Heart right ventricle (tissue), 16 donors: ENCODE measurements at regions not wholly inside any gene's neighbourhood (a gene's known extent, or its start where the extent isn't known, plus 50 kb on each side); places are given as distances from the start of the nearest gene placed in this dataset.

ENCODE experiments used
- ATAC-seq, 8 donors: fragments of 200-7000 bp; cut with Tn5 transposase; one replicate each; pipeline ENCODE4 v1.9.1; 2020; ENCODE audit warnings: mild to moderate bottlenecking in 8 of 8, moderate library complexity in 8 of 8, moderate number of reproducible peaks in 1 of 8
- DNase-seq, 2 donors: peaks; one replicate each; pipeline ENCODE4 v3.0.0-alpha.2; 2020
- H3K27ac ChIP-seq, 10 donors: fragments of 200-600 bp; sonication (generic) in 2 of 10; one replicate each; pipeline versions ENCODE4 v1.5.0 to v1.8.0; 2020 to 2022; ENCODE audit warnings: mild to moderate bottlenecking in 3 of 10
- H3K27me3 ChIP-seq, 7 donors: fragments of 200-600 bp; one replicate each; pipeline ENCODE4 v1.8.0; 2021 to 2022; ENCODE audit warnings: mild to moderate bottlenecking in 2 of 7
- H3K36me3 ChIP-seq, 9 donors: fragments of 200-600 bp; sonication (generic) in 1 of 9; one replicate each; pipeline versions ENCODE4 v1.5.0 to v1.8.0; 2020 to 2022; ENCODE audit warnings: mild to moderate bottlenecking in 2 of 9
- H3K4me1 ChIP-seq, 9 donors: fragments of 200-600 bp; sonication (generic) in 1 of 9; one replicate each; pipeline versions ENCODE4 v1.5.0 to v1.8.0; 2020 to 2022; ENCODE audit warnings: mild to moderate bottlenecking in 4 of 9
- H3K4me3 ChIP-seq, 10 donors: fragments of 200-600 bp; sonication (generic) in 2 of 10; one replicate each; pipeline versions ENCODE4 v1.5.0 to v1.8.0; 2020 to 2022; ENCODE audit warnings: mild to moderate bottlenecking in 7 of 10, moderate library complexity in 2 of 10
- H3K9me3 ChIP-seq, 11 donors: fragments of 200-600 bp in 10 of 11; sonication (generic) in 2 of 11; one replicate each; pipeline versions ENCODE4 v1.5.0 to v1.8.0; 2013 to 2022; ENCODE audit warnings: mild to moderate bottlenecking in 2 of 11, control low read depth in 1 of 11, moderate library complexity in 1 of 11
- WGBS, 2 donors: extraction: QIAGEN DNeasy Blood & Tissue Kit; methylation state at CpG; one replicate each; pipeline ENCODE4 v1.1.7; 2013; ENCODE audit warnings: inconsistent platforms in 1 of 2; 5-methylcytosine and 5-hydroxymethylcytosine counted together
- intact Hi-C, 10 donors: fragments of 100-400 bp; cut with DNase I; formaldehyde crosslinking; loops; one replicate each; pipeline versions ENCODE4 v1.11.1 to v1.14.2; 2022
- TF ChIP-seq, protein P1 (sequence below), 9 donors: fragments of 200-600 bp; sonication (generic) in 2 of 9; IDR thresholded peaks; one replicate each; pipeline versions ENCODE4 v1.5.0 to v1.8.0; 2021 to 2022; ENCODE audit warnings: antibody characterized with exemption in 9 of 9, mild to moderate bottlenecking in 5 of 9, moderate library complexity in 1 of 9
- donor health status: Arrhythmogenic right ventricular cardiomyopathy.
- donor health status: ischemic (EF 13 %, LVEDD 7.1; RV severe dilation, severe dysfunction).
- donor health status: healthy with polysubstance abuse.
- donor health status: DM: no; HTN: yes; CAD: no.
- donor health status: DM: no; HTN: no; CAD: no.
- donor health status: ischemic (EF 25% LVEDD 6.9; RV normal size, moderate dysfunction).
- donor health status: ischemic (EF 25% LVEDD 5.7; RV mildly dilated, moderate dysfunction).
- donor health status: healthy.
- donor health status: DM: yes; HTN: yes; CAD: no.
- donor health status: Ischemic cardiomyopathy.
- donor health status: ischemic (EF 35%, LVEDD 5.7; RV mildly dilated, moderate dysfunction).
- donor health status: nonischemic (EF 11% LVEDD 7.7; RV severe dilation, severe dysfunction).
- donor health status: DM: yes; HTN: yes; CAD: no.
- donor health status: PGD.
- donor health status: ischemic (EF 29% LVEDD 5.4; RV normal size, mild dysfunction).
- donor health status: nonischemic (EF 23%, LVEDD 6.1; RV moderate dilation, normal function).

DNA sequence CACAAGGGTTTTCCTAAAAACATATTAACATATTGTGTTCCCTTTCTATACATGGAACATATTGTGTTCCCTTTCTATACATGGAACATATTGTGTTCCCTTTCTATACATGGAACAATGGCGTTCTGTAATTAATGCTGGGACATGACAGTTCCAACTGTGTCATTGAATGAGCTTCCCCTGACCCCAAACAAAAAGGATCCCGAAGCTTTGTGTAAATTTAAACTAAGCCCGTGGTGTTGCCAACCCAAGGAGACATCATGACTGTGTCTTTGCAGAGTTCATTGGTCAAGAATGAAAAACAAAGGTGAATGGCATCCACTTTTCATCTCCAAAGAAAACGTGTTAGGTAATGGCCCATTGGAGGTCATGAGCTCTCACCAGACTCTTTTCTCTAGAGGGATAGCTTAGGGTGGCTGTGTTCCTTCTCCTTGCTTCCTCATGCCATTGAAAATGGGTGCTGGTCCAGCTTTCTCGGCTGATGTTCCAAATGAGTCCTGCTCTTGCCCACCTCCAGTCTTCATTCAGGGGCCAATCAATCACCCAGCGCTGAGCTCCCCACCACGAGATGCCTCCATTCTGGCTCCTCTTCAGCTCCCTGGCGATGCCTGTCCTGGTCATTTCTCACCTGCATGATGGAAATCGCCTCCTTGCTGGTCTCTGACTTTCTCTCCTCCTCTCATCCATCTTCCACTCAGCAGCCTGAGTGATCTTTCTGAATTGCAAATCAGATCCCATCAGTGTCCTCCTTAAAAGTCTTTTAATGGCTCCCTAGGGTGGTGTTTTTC lies 156.1 kb downstream of the VRK1 start:
- Histone ChIP-seq H3K27me3 (peaks cover 0 to 4% (median 0%) of the 10 kb centered on the region in 7 donors), H3K27ac (no peak overlapping the region), H3K9me3 (no peaks in the 10 kb centered on the region), H3K4me1 (peaks cover 0 to 12% (median 0%) of the 10 kb centered on the region in 9 donors), H3K36me3 (no peaks in the 10 kb centered on the region), H3K4me3 (no peak overlapping the region)
- intact Hi-C loops: no loop called here
- no peak for DNase-seq
- TF ChIP-seq, protein P1, sequence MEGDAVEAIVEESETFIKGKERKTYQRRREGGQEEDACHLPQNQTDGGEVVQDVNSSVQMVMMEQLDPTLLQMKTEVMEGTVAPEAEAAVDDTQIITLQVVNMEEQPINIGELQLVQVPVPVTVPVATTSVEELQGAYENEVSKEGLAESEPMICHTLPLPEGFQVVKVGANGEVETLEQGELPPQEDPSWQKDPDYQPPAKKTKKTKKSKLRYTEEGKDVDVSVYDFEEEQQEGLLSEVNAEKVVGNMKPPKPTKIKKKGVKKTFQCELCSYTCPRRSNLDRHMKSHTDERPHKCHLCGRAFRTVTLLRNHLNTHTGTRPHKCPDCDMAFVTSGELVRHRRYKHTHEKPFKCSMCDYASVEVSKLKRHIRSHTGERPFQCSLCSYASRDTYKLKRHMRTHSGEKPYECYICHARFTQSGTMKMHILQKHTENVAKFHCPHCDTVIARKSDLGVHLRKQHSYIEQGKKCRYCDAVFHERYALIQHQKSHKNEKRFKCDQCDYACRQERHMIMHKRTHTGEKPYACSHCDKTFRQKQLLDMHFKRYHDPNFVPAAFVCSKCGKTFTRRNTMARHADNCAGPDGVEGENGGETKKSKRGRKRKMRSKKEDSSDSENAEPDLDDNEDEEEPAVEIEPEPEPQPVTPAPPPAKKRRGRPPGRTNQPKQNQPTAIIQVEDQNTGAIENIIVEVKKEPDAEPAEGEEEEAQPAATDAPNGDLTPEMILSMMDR (IDR thresholded peaks at IDR 0.05): no peak
- no peak for ATAC-seq
- WGBS, 2 donors: 83 to 85% methylated on average over 9 of the region's 9 CpGs

DNA sequence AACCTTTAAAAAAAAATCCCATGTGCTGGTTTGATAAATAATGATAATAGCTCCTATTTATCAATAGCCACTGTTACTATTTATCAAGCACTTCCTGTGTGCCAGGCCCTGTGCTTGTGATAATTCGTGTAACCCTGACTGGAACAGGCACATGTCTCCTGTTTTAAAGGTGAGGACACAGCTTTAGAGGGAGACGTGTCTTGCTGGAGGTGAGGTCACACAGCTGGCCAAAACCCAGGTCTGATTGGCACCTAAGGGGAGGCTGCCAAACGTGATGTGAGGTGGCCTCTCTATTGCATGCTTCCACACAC lies 156.6 kb downstream of the VRK1 start:
- intact Hi-C loops: no loop called here
- H3K27ac ChIP-seq: no peak overlapping the region
- peaks cover 0 to 4% (median 0%) of the 10 kb centered on the region in 7 donors for H3K27me3 ChIP-seq
- H3K4me1 ChIP-seq: peaks cover 0 to 12% (median 0%) of the 10 kb centered on the region in 9 donors
- ATAC-seq (no peak), DNase-seq (no peak)
- H3K36me3 ChIP-seq: no peaks in the 10 kb centered on the region
- TF ChIP-seq, protein P1 (IDR thresholded peaks at IDR 0.05): no peak
- H3K9me3 ChIP-seq: no peaks in the 10 kb centered on the region
- no peak overlapping the region for H3K4me3 ChIP-seq
- 46 to 53% methylated on average over 3 of the region's 3 CpGs for WGBS, 2 donors

DNA sequence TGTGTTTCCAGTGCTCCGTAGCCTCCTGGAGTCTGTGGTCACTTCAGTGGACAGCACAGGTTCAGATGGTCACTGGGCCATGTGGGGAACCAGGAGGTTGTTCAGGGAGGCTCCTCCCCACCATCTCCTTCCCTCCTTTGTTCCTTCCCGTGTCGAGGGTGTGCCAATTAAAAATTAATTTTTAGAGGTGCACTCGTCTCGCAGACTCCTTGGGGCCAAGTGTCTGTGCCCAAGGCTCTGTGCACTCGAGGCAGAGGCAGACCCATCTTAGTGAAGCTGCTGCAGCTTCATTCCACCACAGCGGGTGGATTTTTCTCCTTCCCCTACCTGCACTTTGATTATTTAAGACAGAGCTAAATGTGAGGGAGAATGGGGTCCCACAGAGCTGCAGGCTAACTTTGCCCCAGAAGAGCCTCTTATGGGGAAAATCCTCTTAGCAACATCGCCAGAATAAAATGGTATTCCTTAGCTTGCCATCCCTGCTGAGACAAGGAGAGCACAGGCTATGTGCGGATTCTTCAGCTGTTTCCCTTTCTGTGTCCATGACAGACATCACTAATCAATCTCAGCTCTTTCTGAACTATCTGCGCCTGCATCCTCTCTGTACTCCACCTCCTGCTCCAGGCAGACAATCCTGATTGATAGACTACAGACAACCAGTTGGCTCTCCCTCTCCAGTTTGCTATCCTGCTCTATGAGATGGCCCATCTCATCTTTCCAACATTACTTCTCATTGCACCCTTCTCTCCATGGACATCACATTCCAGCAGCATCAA lies 159.5 kb downstream of the VRK1 start:
- Histone ChIP-seq H3K9me3 (peaks cover 0 to 14% (median 0%) of the 10 kb centered on the region in 11 donors), H3K27me3 (peaks cover 0 to 4% (median 0%) of the 10 kb centered on the region in 7 donors), H3K4me3 (no peak overlapping the region), H3K4me1 (peaks cover 0 to 6% (median 0%) of the 10 kb centered on the region in 9 donors), H3K27ac (no peak overlapping the region), H3K36me3 (no peaks in the 10 kb centered on the region)
- TF ChIP-seq, protein P1 (IDR thresholded peaks at IDR 0.05): no peak
- DNase-seq: no peak
- WGBS, 2 donors: 86 to 92% methylated on average over 10 of the region's 10 CpGs
- ATAC-seq: no peak
- intact Hi-C loops: no loop called here

DNA sequence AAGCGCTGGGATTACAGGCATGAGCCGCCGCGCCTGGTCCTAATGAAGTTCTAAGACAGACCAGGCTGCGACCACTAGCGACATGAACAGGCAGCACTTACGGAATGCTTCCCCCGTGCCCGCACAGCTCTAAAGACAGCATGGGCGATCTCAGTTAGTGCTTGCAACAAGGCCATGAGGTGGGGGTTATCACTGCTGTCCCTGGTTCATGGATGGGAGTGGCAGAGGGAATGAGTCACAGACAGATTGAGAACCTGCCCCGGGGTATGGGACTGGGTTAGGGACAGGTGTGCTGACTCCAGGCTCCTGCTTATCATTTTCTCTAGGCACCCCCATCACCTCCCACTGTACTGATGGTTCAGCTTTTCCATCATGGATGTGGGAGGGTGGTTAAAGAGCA lies 160.9 kb downstream of the VRK1 start:
- WGBS, 2 donors: 95 to 97% methylated on average over 11 of the region's 11 CpGs
- Histone ChIP-seq H3K9me3 (peaks cover 0 to 27% (median 4%) of the 10 kb centered on the region in 11 donors), H3K27me3 (peaks cover 0 to 4% (median 0%) of the 10 kb centered on the region in 7 donors), H3K27ac (no peak overlapping the region), H3K36me3 (no peaks in the 10 kb centered on the region), H3K4me3 (no peak overlapping the region), H3K4me1 (peaks cover 0 to 19% (median 0%) of the 10 kb centered on the region in 9 donors)
- DNase-seq (no peak), ATAC-seq (no peak)
- intact Hi-C loops: no loop called here
- TF ChIP-seq, protein P1 (IDR thresholded peaks at IDR 0.05): no peak
